ENCODE measurements at regions not wholly inside any gene's neighbourhood (a gene's known extent, or its start where the extent isn't known, plus 50 kb on each side); places are given as distances from the start of the nearest gene placed in this dataset.

DNA sequence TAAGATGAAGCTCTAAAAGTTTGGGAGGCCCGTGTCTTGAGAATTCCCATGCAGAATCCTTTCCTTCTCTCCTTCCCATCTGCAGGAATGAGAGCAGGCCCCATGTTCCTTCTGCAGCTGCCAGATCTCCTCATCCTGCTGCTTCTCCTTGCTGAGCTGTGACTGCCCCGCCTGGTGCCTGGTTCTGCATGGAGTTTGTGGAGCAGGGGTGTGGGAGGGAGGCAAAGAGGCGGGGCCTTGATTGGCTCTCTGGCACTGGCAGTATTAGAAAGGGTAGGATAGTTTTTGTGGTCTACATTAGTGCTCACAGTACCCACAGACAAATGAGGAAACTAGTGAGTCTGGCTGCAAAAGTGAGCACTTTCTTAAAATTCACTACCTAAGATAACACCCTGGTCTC is 91.1 kb upstream of the CLPB start:
- TF ChIP-seq CEBPB (IDR thresholded peaks at IDR 0.05), result no peak
- TF ChIP-seq, protein P1, sequence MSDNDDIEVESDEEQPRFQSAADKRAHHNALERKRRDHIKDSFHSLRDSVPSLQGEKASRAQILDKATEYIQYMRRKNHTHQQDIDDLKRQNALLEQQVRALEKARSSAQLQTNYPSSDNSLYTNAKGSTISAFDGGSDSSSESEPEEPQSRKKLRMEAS (IDR thresholded peaks at IDR 0.05), result no peak
- TF ChIP-seq, protein P2, sequence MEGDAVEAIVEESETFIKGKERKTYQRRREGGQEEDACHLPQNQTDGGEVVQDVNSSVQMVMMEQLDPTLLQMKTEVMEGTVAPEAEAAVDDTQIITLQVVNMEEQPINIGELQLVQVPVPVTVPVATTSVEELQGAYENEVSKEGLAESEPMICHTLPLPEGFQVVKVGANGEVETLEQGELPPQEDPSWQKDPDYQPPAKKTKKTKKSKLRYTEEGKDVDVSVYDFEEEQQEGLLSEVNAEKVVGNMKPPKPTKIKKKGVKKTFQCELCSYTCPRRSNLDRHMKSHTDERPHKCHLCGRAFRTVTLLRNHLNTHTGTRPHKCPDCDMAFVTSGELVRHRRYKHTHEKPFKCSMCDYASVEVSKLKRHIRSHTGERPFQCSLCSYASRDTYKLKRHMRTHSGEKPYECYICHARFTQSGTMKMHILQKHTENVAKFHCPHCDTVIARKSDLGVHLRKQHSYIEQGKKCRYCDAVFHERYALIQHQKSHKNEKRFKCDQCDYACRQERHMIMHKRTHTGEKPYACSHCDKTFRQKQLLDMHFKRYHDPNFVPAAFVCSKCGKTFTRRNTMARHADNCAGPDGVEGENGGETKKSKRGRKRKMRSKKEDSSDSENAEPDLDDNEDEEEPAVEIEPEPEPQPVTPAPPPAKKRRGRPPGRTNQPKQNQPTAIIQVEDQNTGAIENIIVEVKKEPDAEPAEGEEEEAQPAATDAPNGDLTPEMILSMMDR (IDR thresholded peaks at IDR 0.05), result no peak
- no peak for TF ChIP-seq RAD21 (conservative IDR thresholded peaks at IDR 0.05 in 1 of 2, IDR thresholded peaks at IDR 0.05 in 1 of 2)
- no peak for TF ChIP-seq POLR2A (IDR thresholded peaks at IDR 0.05; ENCODE audit: low read length)
